Parathyroid adenoma (tissue), 2 donors: ENCODE measurements at regions not wholly inside any gene's neighbourhood (a gene's known extent, or its start where the extent isn't known, plus 50 kb on each side); places are given as distances from the start of the nearest gene placed in this dataset.

Source experiments
- H2AFZ ChIP-seq: fragments of 300-600 bp; sonication (generic); one replicate; pipeline ENCODE4 v1.7.0; 2017; ENCODE audit warnings: antibody characterized with exemption, mild to moderate bottlenecking
- H3K27ac ChIP-seq: fragments of 300-600 bp; sonication (generic); one replicate; pipeline ENCODE4 v1.7.0; 2017
- H3K27me3 ChIP-seq: fragments of 300-600 bp; sonication (generic); one replicate; pipeline ENCODE4 v1.7.0; 2017; ENCODE audit warnings: low read length; ENCODE audit not compliant: control insufficient read depth, insufficient read depth
- H3K36me3 ChIP-seq: fragments of 300-600 bp; sonication (generic); one replicate; pipeline ENCODE4 v1.7.0; 2017; ENCODE audit warnings: low read length; ENCODE audit not compliant: control insufficient read depth, insufficient read depth
- H3K4me1 ChIP-seq: fragments of 300-600 bp; sonication (generic); one replicate; pipeline ENCODE4 v1.7.0; 2017; ENCODE audit warnings: control low read depth
- H3K4me2 ChIP-seq: fragments of 300-600 bp; sonication (generic); one replicate; pipeline ENCODE4 v1.7.0; 2017; ENCODE audit warnings: low read length
- H3K4me3 ChIP-seq: fragments of 300-600 bp; sonication (generic); one replicate; pipeline ENCODE4 v1.7.0; 2017; ENCODE audit warnings: low read depth, low read length
- H3K79me2 ChIP-seq: fragments of 300-600 bp; sonication (generic); one replicate; pipeline ENCODE4 v1.7.0; 2017; ENCODE audit warnings: control low read depth
- H3K9ac ChIP-seq: fragments of 300-600 bp; sonication (generic); one replicate; pipeline ENCODE4 v1.7.0; 2017; ENCODE audit warnings: mild to moderate bottlenecking
- H3K9me3 ChIP-seq: fragments of 300-600 bp; sonication (generic); one replicate; pipeline ENCODE4 v1.7.0; 2017; ENCODE audit warnings: low read length; ENCODE audit not compliant: control insufficient read depth
- TF ChIP-seq, protein P1 (sequence below): fragments of 300-600 bp; sonication (generic); IDR thresholded peaks from one replicate; pipeline ENCODE4 v1.7.0; 2017; ENCODE audit warnings: antibody characterized with exemption, mild to moderate bottlenecking
- donor health status: primary hyperparathyroidism.

DNA sequence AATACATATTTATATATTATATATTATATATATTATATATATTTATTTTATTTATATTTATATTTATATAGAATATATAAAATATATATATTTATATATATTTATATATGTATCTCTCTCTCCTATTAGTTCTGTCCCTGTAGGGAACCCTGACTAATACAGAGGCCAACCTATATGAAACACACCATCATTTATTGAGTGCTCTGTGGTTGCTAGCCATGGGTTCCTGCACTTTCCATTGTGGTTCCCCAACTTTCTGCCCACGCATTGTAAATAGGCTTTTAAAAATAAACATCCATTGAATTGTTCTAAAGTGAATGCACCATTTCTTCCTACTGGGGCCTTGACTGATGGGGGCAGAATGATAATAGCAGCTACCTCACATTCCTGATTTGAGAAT, 93.8 kb upstream of the SESN3 start:
- Histone ChIP-seq H3K9me3 (no peaks in the 10 kb centered on the region), H3K79me2 (no peaks in the 10 kb centered on the region), H3K9ac (no peak overlapping the region), H3K4me1 (peaks cover 25% of the 10 kb centered on the region), H3K36me3 (no peaks in the 10 kb centered on the region), H3K4me2 (no peak overlapping the region), H2AFZ (no peak overlapping the region), H3K27me3 (no peaks in the 10 kb centered on the region), H3K4me3 (no peak overlapping the region), H3K27ac (no peak overlapping the region)
- TF ChIP-seq, protein P1, sequence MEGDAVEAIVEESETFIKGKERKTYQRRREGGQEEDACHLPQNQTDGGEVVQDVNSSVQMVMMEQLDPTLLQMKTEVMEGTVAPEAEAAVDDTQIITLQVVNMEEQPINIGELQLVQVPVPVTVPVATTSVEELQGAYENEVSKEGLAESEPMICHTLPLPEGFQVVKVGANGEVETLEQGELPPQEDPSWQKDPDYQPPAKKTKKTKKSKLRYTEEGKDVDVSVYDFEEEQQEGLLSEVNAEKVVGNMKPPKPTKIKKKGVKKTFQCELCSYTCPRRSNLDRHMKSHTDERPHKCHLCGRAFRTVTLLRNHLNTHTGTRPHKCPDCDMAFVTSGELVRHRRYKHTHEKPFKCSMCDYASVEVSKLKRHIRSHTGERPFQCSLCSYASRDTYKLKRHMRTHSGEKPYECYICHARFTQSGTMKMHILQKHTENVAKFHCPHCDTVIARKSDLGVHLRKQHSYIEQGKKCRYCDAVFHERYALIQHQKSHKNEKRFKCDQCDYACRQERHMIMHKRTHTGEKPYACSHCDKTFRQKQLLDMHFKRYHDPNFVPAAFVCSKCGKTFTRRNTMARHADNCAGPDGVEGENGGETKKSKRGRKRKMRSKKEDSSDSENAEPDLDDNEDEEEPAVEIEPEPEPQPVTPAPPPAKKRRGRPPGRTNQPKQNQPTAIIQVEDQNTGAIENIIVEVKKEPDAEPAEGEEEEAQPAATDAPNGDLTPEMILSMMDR, result no peak

DNA sequence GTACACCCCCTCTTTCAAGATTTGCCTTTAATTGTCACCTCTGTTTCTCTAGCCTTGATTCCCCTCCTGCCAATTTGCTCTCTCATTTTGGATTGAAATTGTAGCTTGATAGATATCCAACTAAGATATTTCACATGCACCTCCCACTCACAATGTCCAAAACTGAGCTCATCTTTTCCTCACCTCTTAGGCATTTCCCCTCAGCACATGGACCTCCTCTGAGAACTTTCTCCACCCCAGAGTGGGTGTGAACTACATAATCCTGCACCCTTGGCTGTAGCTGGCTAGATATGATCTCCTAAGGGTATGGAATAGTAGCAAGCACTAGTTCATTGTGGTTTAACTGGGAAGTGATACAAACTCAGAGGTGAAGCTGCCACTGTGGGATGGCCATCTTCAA, 91.5 kb upstream of the SESN3 start:
- Histone ChIP-seq H3K27me3 (no peaks in the 10 kb centered on the region), H3K4me1 (peaks cover 22% of the 10 kb centered on the region), H2AFZ (no peak overlapping the region), H3K9ac (no peak overlapping the region), H3K4me3 (no peak overlapping the region), H3K79me2 (no peaks in the 10 kb centered on the region), H3K4me2 (no peak overlapping the region), H3K36me3 (no peaks in the 10 kb centered on the region), H3K9me3 (no peaks in the 10 kb centered on the region), H3K27ac (no peak overlapping the region)
- TF ChIP-seq, protein P1, result no peak

DNA sequence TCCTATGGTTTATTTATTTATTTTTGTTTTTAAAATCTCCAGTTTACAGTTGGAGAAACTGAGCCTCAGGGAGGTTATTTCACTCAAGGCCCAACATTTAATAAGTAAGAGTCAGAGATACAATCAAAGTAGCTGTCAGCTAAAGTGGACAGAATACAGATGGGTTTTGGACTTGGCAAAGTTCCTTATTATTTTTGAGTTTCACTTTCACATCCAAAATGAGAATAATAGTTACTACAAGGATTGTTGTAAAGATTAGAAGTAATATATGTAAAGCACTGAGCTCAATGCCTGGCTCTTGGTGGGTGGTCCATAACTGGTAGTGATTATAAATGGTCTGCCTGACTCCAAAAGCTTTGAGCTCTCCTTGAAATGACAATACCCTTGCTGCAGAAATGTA, 87.5 kb upstream of the SESN3 start:
- Histone ChIP-seq H3K4me3 (no peak overlapping the region), H2AFZ (no peak overlapping the region)

DNA sequence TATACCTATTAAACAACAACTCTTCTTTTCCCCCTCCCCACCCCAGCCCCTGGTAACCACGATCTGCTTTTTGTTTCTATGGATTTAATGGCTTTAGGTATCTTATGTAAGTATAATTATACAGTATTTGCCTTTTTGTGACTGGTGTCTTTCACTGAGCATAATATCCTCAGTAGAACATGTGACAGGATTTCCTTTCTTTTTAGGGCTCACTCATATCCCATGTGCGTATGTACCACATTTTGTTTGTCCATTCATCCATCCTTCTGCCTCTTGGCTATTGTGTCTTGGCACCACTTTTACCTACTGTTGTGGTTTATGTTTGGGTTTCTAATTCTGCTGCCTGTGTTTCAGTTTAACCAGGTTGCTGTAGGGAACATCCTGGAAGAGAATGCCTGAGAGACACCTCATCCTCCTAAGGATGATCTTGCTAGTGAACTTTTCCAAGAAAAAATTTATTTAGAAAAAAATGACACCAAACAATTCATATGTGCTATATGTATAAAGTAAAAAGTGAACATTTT, 77.6 kb upstream of the SESN3 start:
- Histone ChIP-seq H3K9ac (no peak overlapping the region), H2AFZ (no peak overlapping the region), H3K36me3 (no peaks in the 10 kb centered on the region), H3K27ac (no peak overlapping the region), H3K79me2 (no peaks in the 10 kb centered on the region), H3K27me3 (no peaks in the 10 kb centered on the region), H3K4me3 (no peak overlapping the region), H3K4me2 (no peak overlapping the region), H3K4me1 (no peaks in the 10 kb centered on the region), H3K9me3 (no peaks in the 10 kb centered on the region)
- TF ChIP-seq, protein P1, result no peak

More for the DNA sequence above, 87.5 kb upstream of the SESN3 start:
- Histone ChIP-seq H3K4me2 (no peak overlapping the region), H3K4me1 (peaks cover 10% of the 10 kb centered on the region), H3K36me3 (no peaks in the 10 kb centered on the region), H3K79me2 (no peaks in the 10 kb centered on the region), H3K27me3 (no peaks in the 10 kb centered on the region), H3K27ac (no peak overlapping the region), H3K9ac (no peak overlapping the region), H3K9me3 (no peaks in the 10 kb centered on the region)
- TF ChIP-seq, protein P1, result no peak

DNA sequence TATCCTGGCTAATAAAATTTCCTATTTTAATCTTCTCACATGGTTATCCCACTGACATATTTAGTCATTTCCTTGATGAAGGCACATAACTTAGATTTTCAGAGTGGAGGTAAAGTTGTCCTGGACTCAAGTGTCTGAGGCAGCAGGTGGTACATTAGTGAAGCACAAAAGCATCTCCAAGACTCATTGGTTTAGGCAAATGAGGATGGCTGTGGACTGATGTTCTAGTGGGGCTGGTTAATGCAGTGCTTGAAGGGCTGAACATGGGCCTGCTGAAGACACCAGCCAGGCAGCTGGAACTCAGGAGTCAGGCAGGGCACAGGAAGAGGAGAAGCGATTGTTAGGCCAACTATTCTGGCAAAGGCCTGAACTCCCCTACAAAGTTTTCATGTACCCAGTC, 76.3 kb upstream of the SESN3 start:
- no peak overlapping the region for H3K4me3 ChIP-seq
- H3K27ac ChIP-seq, result no peak overlapping the region
- no peak overlapping the region for H3K4me2 ChIP-seq
- H3K27me3 ChIP-seq, result no peaks in the 10 kb centered on the region
- H2AFZ ChIP-seq, result no peak overlapping the region
- no peaks in the 10 kb centered on the region for H3K4me1 ChIP-seq
- TF ChIP-seq, protein P1, result no peak
- H3K9me3 ChIP-seq, result no peaks in the 10 kb centered on the region
- no peaks in the 10 kb centered on the region for H3K36me3 ChIP-seq
- no peak overlapping the region for H3K9ac ChIP-seq
- H3K79me2 ChIP-seq, result no peaks in the 10 kb centered on the region
